ENCODE measurements at regions not wholly inside any gene's neighbourhood (a gene's known extent, or its start where the extent isn't known, plus 50 kb on each side); places are given as distances from the start of the nearest gene placed in this dataset.

GRCh38 chr13:28545583-28546333, 50.8 kb upstream of the FLT1 start:
- no peak for DNase-seq (ENCODE audit: low read depth, low spot score)
